ENCODE measurements at regions not wholly inside any gene's neighbourhood (a gene's known extent, or its start where the extent isn't known, plus 50 kb on each side); places are given as distances from the start of the nearest gene placed in this dataset.

- TF ChIP-seq CTCF (conservative IDR thresholded peaks at IDR 0.05 in 1 of 2, IDR thresholded peaks at IDR 0.05 in 1 of 2; ENCODE audit: low read depth in 1 of 2, low read length in 2 of 2) (no peak), EZH2 (IDR thresholded peaks at IDR 0.05; ENCODE audit: low read length, missing control alignments) (no peak)
Measured at GRCh38 chr17:77527409-77527808, 386.6 kb downstream of the SEC14L1 start.
